Medulla oblongata (tissue), 1 donor: ENCODE measurements at regions not wholly inside any gene's neighbourhood (a gene's known extent, or its start where the extent isn't known, plus 50 kb on each side); places are given as distances from the start of the nearest gene placed in this dataset.
A peak's percentile ranks its signal among the peaks of the same experiment; 100 is the strongest.
"Not testable (repeated sequence)": the region's sequence is repeated elsewhere in the genome, so short reads cannot be mapped to it uniquely, and the experiment has no call there.

Experiments used
- DNase-seq: peaks from one replicate; pipeline ENCODE4 v3.0.0-alpha.2; 2015; ENCODE audit errors: extremely low spot score

DNA sequence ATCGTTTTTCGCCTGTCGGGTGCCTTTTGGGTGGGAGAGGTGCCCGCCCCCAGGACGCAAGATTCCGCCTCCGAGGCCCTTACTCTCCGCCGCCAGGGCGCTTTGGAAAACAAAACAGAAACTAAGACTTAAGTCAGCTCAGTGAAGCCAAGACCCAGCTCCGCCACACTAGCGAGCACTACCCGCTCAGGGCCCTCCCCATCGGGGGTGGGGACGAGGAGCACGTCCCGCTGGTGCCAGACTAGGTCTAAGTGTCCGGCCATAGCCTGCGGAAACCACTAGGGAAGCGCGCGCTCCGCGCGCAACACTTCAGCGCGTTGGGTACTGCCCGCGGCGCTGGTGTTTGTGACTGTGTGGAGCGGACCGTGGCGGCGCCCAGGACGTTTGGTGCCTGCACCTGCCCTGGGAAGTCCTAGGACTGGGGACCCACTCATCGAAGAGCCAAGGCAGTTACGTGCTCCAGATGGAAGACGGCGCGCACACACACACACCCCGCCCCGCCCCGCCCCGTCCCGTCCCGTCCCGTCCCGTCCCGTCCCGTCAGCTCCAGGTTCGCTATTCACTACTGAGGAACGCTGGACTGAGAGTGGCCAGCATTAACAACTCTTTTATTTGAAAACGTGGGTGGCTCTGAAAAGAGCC lies 57.6 kb upstream of the BOLA1 start:
- DNase-seq: not testable (repeated sequence)

DNA sequence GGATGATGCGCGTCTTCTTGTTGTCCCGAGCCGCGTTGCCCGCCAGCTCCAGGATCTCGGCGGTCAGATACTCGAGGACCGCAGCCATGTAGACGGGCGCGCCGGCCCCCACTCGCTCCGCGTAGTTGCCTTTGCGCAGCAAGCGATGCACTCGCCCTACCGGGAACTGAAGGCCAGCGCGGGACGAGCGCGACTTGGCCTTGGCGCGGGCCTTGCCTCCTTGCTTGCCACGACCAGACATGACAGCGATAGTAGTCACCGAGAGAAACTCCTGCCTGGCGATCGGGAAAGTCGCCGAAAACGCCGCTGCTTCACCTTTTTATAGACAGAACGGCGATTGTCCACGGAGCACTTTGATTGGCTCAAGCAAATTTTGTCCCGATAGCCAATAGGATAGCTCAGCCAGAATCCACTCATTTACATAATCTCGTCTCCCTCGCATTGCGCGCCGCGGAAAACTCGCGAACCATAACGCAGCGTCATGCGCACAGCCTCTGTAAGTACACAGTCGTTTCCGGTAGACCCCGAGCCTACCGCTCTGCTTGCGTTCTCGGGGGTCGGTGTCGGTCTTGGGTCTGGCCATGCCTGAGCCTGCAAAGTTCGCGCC lies 56.8 kb upstream of the BOLA1 start:
- DNase-seq: not testable (repeated sequence)

DNA sequence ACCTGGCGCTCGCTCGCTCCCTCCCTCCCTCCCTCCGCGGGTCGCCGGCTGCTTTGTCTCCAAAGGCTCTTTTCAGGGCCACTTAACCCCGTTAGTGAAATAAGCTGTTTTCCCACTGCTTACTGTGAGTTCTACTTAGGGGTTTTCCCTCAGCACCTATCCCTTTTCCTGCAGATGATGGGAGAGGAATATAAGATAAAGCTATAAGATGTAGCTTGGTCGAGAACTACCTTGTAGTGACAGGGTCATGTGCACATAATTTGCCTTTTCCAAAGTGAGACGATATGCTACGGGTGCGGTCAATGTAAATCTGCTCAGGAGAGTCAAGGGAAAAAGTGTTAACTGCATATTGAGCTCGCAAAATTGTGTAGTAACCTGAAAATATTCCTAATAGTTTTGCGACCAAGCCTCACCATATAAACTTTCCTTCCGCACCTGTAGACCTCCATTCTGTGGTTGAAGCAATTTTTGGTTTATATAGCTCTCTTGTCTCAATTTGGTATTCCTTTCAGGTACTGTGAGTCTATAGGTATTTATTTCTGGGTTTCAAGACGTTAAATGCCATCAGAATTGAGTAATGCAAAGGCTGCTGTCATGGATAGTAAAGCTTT lies 55.8 kb upstream of the BOLA1 start:
- DNase-seq: peak; percentile 11

DNA sequence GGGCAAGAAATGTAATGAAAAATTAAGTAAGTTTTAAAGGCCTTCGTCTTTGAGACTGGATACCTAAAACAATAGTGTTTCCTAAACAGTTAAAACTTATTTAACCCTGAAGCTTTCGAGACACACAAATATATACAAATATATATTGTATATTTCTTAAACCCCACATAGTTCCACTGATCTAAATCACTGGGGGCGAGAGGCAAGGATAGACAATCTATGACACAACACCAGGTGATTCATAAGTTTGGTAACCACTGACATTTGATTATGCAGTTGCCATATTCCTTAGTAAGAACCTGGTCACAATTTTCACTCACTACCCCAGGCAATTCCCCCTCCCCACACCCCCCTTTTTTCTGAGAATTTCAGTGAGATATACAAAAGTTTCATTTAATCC lies 55.3 kb upstream of the BOLA1 start:
- DNase-seq: no peak

DNA sequence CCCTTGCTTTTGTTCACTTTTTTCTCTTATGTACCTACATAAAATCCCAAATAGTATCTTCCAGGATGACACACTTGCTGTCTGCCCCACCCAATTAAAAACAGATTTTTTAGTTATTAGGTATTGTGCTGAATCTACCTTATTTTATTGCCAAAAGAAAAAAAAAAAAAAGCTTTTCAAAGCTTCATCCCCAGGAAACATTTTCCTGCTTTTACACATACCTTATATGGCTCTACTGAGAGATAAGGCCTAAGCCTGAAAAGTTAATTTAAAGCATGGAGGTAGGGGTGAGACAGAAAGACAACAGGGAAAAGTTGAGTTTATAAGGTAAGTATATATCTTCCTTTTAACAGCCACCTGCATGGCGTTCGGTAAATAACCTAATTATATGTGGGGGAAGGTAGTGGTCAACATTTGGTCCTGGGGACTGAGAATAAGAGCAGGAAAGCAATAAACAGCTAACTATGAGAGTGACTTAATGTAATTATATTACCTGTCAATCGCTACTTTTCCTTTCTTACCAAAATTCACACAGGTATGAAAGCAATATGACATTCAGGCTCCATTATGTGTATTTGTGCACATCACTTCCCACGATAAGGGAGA lies 54.6 kb upstream of the BOLA1 start:
- DNase-seq: no peak

DNA sequence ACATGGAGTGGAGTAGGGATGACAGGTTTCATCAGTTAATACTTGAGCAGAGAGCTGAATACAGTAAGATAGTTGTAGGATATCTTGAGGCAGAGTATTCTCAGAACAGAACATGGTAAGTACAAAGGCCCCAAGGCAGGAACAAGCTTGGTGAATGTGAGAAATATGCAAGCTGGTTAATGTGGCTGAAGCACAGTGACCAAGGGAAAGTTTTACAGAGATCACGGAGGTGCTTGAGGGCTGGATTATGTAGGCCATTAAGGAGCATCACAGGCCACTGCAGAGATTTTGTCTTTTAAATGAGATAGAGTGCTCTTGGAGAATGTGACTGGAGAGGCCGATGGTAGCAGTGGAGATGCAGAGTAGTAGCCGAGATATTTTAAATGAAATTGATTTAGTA lies 54.0 kb upstream of the BOLA1 start:
- DNase-seq: no peak

DNA sequence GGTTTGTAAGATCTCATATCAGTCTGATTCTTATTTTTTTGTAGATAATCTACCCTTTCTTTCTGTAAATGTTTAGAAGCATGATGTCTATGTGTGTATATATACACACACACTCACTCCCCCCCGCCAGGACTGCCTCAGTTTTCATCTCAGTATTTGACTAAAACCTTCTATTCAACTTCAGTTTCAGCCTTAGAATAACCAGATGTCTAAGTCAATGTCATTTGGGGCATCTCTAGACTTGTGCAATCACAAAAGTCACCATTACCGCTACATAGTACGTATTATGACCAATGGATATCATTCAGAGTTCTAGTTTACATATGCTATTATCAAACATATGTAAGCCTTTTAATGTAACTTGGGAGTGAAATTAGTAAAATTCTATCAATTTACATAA lies 53.3 kb upstream of the BOLA1 start:
- DNase-seq: peak; percentile 2

DNA sequence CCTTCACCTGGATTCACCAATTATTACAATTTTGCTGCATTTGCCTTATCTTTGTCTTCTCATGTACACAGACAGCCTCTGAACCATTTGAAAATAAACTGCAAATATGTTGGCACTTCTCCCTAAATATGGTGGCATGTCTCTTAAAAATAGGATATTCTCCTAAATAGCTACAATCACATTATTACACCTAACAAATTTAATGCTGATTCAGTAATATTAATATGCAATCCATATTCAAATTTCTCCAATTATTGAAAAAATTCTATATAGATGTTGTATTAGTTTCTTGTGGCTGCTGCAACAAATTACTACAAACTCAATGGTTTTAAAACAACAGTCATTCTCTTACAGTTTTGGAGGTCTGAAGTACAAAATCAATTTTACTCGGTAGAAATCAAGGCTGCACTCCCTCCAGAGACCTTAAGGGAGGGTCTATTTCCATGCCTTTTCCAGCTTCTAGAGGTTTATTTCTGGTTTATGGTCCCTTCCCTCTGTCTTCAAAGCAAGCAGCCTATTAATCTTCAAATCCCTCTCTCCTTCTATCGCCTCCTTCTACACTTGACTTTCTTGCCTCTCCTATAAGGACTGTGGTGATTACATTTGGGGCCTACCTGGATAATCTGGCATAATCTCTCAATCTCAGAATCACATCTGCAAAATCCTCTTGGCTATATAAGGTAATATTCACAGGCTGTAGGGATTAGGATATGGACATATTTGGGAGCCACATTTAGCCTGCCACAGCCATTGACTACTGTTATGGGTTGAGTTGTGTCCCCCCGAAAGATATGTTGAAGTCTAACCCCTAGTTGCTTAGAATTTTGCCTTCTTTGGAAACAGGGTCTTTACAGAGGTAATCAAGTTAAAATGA lies 52.5 kb upstream of the BOLA1 start:
- DNase-seq: peak; percentile 1

DNA sequence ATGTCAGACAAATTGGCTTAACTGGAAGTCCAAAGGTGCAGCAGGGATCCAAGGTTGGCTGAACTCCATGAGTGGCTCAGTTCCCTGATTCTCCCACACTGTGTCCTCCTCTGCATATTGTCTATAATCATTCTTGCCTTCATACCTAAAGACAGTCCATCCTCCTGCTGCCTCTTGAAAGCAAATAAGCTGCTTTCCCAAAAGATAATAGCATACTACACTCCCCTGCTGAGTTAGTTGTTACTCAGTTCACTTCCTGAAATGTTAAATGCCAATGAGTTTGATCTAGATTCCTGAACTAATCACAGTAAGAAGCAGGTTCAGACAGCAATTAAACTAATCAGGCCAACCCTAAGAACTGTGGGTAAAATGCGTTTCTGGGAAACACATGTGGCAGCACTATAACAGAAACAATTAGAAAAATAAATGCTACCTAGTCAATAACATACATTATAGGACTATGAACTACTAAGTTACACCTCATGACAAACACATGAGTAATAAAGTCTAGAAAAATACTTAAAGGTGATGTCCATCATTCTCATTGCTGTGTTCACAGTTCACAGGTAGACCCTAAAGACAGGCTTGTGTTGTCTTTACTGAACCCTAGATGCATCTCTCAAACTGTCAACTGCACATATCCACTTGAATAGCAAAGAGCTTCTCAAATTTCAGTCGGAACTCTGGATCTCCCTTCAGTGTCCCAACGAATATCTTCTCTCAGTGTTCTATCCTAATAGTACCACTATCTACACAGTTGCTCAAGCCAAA lies 50.8 kb upstream of the BOLA1 start:
- peak; percentile 12 for DNase-seq

DNA sequence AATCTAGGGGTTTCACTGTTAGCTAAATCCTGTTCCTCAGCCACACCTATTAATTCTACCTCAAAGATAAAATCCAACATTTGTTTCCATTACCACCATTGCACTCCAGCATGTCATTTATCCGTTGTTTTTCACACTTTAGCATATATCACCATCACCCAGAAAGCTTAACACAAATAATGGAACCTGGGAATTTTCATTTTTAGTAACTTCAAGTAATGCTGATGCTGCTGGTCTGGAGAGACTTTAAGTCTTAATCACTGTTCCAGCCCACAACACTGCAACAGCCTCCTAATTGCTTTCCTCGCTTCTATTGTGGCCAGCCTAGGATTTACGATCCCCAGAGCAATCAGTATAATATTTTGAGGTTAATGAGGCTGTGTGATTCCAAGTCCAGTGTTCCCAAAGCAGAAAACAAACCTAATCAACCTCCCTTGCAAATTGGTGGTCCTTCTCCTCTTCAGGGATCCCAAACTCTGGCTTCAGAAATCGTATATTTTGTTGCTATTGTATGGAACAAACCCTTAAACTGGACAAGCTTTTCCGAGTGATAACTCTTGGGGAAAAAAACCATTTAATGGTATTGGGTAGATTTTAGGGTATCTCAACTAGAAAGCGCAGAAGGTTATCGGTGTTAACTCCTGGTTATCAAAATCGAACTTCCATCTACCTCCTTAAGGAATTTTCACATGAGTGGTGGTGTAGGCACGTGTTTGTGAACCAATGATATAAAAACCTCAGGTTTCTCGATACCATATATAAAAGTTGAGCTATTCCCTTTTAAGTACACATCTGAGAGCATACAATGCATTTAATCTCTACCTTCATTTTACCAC lies 50.0 kb upstream of the BOLA1 start:
- peak; percentile 8 for DNase-seq
